SK-N-SH treated with all-trans-retinoic acid at 6 μM for 48 hours (cell line): ENCODE measurements at regions not wholly inside any gene's neighbourhood (a gene's known extent, or its start where the extent isn't known, plus 50 kb on each side); places are given as distances from the start of the nearest gene placed in this dataset.

Experiments used
- CREB5 ChIP-seq: fragments of 250-450 bp; sonication (Bioruptor Pico); IDR thresholded peaks from 2 replicates; pipeline ENCODE4 v1.5.1; 2020; ENCODE audit warnings: low read depth, mild to moderate bottlenecking, moderate library complexity
- CSRNP3 ChIP-seq: fragments of 250-450 bp; sonication (Bioruptor Pico); IDR thresholded peaks from 2 replicates; pipeline ENCODE4 v1.5.1; 2021; ENCODE audit warnings: mild to moderate bottlenecking, moderate library complexity
- TOX ChIP-seq: fragments of 250-450 bp; sonication (Bioruptor Pico); IDR thresholded peaks from 2 replicates; pipeline ENCODE4 v1.8.0; 2021; ENCODE audit warnings: mild to moderate bottlenecking, moderate library complexity, borderline replicate concordance

GRCh38 chr6:84867521-84867920 is 103.1 kb upstream of the TBX18 start:
- TF ChIP-seq CSRNP3 (CRISPR knock-in tag) (no peak), CREB5 (no peak), TOX (CRISPR knock-in tag) (no peak)
